Lung (tissue), 11 donors: ENCODE measurements at regions not wholly inside any gene's neighbourhood (a gene's known extent, or its start where the extent isn't known, plus 50 kb on each side); places are given as distances from the start of the nearest gene placed in this dataset.

Experiments used
- ATAC-seq: fragments of 200-7000 bp; cut with Tn5 transposase; one replicate; pipeline ENCODE4 v1.9.1; 2020; ENCODE audit warnings: moderate number of reproducible peaks; ENCODE audit not compliant: insufficient read depth, low FRiP score
- DNase-seq, 3 donors: peaks; one replicate each; pipeline ENCODE4 v3.0.0-alpha.2; 2013 to 2017
- H3K27ac ChIP-seq, 2 donors: one replicate each; pipeline ENCODE4 v1.5.1; 2013; ENCODE audit warnings: mild to moderate bottlenecking in 2 of 2, moderate library complexity in 2 of 2, control low read depth in 1 of 2, inconsistent platforms in 1 of 2, low read depth in 1 of 2, low read length in 1 of 2
- H3K27me3 ChIP-seq, 3 donors: one replicate each; pipeline ENCODE4 v1.5.1; 2013; ENCODE audit warnings: low read length in 2 of 3; ENCODE audit not compliant: control insufficient read depth in 3 of 3, insufficient read depth in 3 of 3
- H3K36me3 ChIP-seq, 4 donors: one replicate each; pipeline ENCODE4 v1.5.1; 2013; ENCODE audit warnings: low read length in 4 of 4, mild to moderate bottlenecking in 1 of 4, moderate library complexity in 1 of 4; ENCODE audit not compliant: control insufficient read depth in 4 of 4, insufficient read depth in 4 of 4
- H3K4me1 ChIP-seq, 5 donors: one replicate each; pipeline ENCODE4 v1.5.1; 2013; ENCODE audit warnings: low read length in 5 of 5, mild to moderate bottlenecking in 2 of 5, moderate library complexity in 1 of 5; ENCODE audit not compliant: control insufficient read depth in 5 of 5, insufficient read depth in 5 of 5
- H3K4me3 ChIP-seq: one replicate; pipeline ENCODE4 v1.5.1; 2013; ENCODE audit warnings: mild to moderate bottlenecking, control low read depth, moderate library complexity
- H3K9ac ChIP-seq, 2 donors: one replicate each; pipeline ENCODE4 v1.5.1; 2013; ENCODE audit warnings: low read length in 2 of 2, control low read depth in 1 of 2; ENCODE audit not compliant: insufficient read depth in 1 of 2
- H3K9me3 ChIP-seq, 4 donors: one replicate each; pipeline ENCODE4 v1.5.1; 2013; ENCODE audit warnings: low read length in 3 of 4, mild to moderate bottlenecking in 1 of 4, moderate library complexity in 1 of 4; ENCODE audit not compliant: control insufficient read depth in 4 of 4, insufficient read depth in 3 of 4
- WGBS, 2 donors: extraction: QIAGEN DNeasy Blood & Tissue Kit; methylation state at CpG; one replicate each; pipeline ENCODE4 v1.1.7; 2013; 5-methylcytosine and 5-hydroxymethylcytosine counted together
- TF ChIP-seq, protein P1 (sequence below): IDR thresholded peaks from 2 replicates; pipeline ENCODE4 v1.5.1; 2012; ENCODE audit warnings: mild to moderate bottlenecking; ENCODE audit errors: control extremely low read depth, extremely low read depth
- donor health status: control.
- donor health status: control.
- donor health status: Bipolar disorder and iron deficiency.
- donor health status: healthy.
- donor health status: DM: yes; HTN: yes; CAD: no.

DNA sequence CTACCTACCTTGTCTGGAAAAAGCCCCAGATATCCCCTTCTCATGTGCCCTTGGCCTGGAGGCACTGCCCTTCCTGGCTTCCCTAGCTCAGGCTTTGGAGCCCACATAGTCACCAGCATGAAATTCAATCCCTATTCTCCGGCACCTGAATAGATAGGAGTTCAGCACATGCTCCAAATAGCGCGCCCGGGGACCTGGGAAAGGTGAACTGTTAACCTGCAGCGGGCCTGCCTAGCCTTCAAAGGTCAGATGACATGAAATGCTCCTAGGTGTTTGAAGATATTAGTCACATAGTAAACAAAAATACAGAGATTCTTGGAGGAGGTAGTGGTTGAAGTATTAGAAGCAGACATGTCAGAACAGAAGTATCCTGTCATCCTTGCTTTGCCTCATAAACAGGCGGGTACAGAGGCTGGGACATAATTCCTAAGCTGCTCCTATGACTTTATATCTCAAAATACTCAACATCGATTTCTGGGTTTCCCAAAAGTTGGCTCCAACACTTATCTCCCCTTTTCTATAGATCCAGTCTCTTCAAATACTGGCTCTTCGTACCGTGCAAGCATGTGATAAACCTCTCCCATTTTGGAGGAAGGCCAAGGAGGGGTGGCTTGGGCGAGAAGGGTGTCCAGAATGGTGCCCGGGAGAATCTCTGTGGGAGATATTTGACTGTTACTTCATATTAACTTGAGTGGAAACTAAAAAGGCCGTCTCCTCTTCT lies 88.0 kb upstream of the ANKH start:
- Histone ChIP-seq H3K4me1 (no peaks in the 10 kb centered on the region), H3K9ac (no peak overlapping the region), H3K9me3 (no peaks in the 10 kb centered on the region), H3K27ac (no peak overlapping the region), H3K36me3 (no peaks in the 10 kb centered on the region), H3K27me3 (no peaks in the 10 kb centered on the region), H3K4me3 (no peak overlapping the region)
- 82 to 88% methylated on average over 12 of the region's 12 CpGs for WGBS, 2 donors
- TF ChIP-seq, protein P1, sequence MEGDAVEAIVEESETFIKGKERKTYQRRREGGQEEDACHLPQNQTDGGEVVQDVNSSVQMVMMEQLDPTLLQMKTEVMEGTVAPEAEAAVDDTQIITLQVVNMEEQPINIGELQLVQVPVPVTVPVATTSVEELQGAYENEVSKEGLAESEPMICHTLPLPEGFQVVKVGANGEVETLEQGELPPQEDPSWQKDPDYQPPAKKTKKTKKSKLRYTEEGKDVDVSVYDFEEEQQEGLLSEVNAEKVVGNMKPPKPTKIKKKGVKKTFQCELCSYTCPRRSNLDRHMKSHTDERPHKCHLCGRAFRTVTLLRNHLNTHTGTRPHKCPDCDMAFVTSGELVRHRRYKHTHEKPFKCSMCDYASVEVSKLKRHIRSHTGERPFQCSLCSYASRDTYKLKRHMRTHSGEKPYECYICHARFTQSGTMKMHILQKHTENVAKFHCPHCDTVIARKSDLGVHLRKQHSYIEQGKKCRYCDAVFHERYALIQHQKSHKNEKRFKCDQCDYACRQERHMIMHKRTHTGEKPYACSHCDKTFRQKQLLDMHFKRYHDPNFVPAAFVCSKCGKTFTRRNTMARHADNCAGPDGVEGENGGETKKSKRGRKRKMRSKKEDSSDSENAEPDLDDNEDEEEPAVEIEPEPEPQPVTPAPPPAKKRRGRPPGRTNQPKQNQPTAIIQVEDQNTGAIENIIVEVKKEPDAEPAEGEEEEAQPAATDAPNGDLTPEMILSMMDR = no peak
- no peak for ATAC-seq
- no peak for DNase-seq

DNA sequence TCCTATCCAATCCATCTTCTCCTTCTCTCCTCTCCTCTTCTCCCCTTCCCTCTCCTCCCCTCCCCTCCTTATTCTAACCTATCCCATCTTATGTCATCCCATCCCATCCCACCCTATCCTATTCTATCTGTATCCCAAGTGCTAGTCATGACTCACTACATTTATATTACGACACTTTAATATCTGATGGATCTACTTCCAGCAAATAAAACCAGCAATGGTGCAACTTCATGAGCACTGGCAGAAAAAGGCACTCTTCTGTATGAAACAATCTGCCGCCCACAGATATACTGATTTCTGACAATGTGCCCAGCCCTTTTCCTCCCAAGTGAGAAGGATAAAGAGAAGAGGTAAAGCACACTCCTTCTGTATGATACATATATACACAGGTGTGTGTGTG lies 86.6 kb upstream of the ANKH start:
- DNase-seq = no peak
- TF ChIP-seq, protein P1 = no peak
- Histone ChIP-seq H3K27ac (no peak overlapping the region), H3K4me1 (no peaks in the 10 kb centered on the region), H3K9ac (no peak overlapping the region), H3K9me3 (no peaks in the 10 kb centered on the region), H3K27me3 (no peaks in the 10 kb centered on the region), H3K36me3 (no peaks in the 10 kb centered on the region), H3K4me3 (no peak overlapping the region)
- WGBS, 2 donors = 82 to 84% methylated on average over 2 of the region's 2 CpGs
- no peak for ATAC-seq

DNA sequence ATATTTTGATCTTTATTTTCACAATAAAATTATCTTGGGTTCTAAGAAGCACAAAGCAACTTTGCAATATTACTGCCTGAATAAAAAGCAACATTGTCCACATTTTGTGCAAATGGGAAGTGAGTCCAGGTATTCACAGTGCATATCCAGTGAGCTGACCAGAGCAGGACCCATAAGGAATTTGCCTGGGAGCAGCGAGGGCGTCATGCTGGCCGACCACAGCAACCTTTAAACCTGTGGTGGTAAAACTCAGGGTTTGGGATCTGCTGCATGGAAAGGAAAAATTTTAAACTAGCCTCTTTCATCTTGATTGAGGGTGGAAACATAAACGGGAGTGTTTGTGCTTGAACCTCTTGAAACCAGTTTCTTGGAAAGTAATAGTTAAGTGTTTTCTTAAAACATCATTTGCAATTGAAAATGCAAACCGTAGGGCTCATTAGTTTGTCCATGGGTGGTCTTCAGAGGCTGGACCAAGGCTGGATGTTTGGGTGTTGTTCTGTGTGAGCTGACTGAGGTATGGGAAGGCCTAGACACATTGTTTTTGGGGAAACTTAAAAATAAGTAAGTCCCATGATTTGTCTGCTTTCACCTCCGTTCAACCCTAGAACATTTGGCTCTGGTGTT lies 85.0 kb upstream of the ANKH start:
- H3K4me1 ChIP-seq = no peaks in the 10 kb centered on the region
- WGBS, 2 donors = 81 to 91% methylated on average over 6 of the region's 6 CpGs
- H3K27me3 ChIP-seq = no peaks in the 10 kb centered on the region
- H3K36me3 ChIP-seq = no peaks in the 10 kb centered on the region
- TF ChIP-seq, protein P1 = no peak
- no peak overlapping the region for H3K27ac ChIP-seq
- DNase-seq (no peak), ATAC-seq (no peak)
- H3K9ac ChIP-seq = no peak overlapping the region
- no peaks in the 10 kb centered on the region for H3K9me3 ChIP-seq
- H3K4me3 ChIP-seq = no peak overlapping the region
